ENCODE measurements at regions not wholly inside any gene's neighbourhood (a gene's known extent, or its start where the extent isn't known, plus 50 kb on each side); places are given as distances from the start of the nearest gene placed in this dataset.

- no peak for TF ChIP-seq CTCF (IDR thresholded peaks at IDR 0.05; ENCODE audit: insufficient read depth, low read length, poor library complexity, severe bottlenecking)
- TF ChIP-seq EZH2phosphoT487 (conservative IDR thresholded peaks at IDR 0.05; ENCODE audit: low read length), result no peak
Measured at GRCh38 chr18:75531851-75532459, 104.5 kb upstream of the SMIM21 start.
